NCI-H82 (cell line): ENCODE measurements at regions not wholly inside any gene's neighbourhood (a gene's known extent, or its start where the extent isn't known, plus 50 kb on each side); places are given as distances from the start of the nearest gene placed in this dataset.
"Not testable (repeated sequence)": the region's sequence is repeated elsewhere in the genome, so short reads cannot be mapped to it uniquely, and the experiment has no call there.

ENCODE experiments used
- DNase-seq: peaks from one replicate; lab custom pipeline; 2025; lab: John Stamatoyannopoulos, UW

DNA sequence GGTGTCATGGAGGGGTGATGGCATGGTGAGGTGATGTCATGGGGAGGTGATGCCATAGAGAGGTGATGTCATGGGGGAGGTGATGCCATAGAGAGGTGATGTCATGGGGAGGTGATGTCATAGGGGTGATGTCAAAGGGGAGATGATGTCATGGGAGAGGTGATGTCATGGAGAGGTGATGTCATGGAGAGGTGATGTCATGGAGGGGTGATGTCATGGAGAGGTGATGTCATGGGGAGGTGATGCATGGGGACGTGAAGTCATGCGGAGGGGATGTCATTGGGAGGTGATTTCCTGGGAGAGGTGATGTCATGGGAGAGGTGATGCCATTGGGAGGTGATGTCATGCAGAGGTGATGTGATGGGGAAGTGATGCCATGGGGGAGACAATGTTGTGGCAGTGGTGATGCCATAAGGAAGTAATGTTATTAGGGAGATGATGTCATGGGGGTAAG is 92.1 kb upstream of the C1orf174 start:
- DNase-seq, result no peak

DNA sequence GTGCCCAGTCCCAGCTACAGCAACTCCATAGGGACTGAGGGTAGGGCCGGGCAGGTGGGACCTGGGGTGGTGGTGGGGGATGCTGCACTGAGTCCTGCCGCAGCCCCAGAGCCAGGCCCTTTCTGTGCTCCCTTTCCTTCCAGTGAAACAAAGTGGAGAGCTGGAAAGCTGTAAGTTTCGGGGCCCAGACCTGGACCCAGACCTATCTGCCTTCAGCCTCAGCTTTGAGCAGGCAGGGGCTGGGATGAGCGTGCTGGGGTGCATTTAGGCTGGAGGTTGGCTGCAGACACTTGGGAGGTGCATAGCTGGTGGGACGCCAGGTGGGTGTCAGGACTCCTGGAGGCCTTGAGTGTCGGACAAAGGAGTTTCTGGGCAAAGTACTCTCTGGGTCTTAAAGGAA is 92.7 kb upstream of the C1orf174 start:
- DNase-seq, result no peak

DNA sequence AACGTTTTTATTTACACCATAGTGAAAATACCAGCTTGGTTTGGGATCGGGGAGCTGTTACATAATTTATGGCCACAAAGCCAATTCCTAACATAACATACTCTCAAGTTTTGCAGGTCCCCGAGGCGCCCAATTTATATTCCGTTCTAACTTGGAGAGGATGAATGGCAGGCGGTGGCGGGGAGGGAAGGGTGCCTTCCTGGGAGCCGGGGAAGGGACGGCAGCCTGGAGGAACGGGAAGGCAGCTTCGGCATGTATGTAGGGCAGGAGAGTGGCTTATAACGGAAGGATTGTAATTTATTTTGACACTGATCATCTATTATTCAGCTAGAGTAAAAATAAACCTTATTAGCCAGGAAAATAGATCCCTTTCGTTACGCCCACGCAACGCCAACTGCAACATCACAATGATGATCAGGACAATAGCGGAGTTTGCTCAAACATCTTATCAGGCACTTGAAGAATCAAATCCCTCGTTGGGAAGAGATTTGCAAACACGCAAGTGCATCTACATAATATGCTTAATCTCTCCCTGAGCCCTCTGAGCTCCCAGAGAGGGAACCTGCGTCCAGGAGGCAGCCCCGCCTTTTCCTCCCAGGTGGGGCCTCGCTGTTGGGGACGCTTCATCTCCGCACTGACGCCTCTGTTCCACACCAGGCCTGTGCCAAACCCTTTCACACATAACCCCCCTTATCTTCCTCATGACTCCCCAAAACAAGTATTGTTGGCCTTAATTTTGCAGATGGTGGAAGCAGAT is 93.7 kb upstream of the C1orf174 start:
- peak; percentile 91 for DNase-seq

DNA sequence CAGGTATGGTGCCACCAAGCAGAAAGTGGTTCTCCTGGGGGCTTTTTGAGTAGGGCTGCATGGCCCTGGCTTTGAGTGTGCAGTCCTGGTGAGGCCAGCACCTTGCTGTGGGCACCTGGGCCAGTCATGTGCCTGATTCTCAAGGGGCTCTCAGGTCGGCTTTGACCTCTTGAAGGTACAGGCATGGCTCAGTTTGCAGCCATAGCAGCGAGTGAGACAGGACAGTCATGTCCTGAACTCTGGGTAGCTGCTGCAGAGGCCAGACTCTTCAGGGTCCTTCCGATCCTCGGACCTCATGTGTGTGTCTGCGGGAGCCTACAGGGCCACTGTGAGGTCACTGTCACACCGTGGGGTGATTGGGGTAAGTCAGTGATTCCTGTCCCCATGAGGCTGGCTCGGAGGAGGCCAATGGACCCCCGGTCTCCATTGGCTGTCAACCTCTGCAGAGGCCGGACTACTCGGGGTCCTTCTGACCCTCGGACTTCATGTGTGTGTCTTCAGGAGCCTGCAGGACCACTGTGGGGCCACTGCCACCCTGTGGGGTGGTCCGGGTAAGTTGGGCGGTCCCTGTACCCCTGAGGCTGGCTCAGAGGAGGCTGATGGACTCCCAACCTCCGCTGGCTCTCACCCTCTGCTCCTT is 95.2 kb upstream of the C1orf174 start:
- DNase-seq, result no peak

DNA sequence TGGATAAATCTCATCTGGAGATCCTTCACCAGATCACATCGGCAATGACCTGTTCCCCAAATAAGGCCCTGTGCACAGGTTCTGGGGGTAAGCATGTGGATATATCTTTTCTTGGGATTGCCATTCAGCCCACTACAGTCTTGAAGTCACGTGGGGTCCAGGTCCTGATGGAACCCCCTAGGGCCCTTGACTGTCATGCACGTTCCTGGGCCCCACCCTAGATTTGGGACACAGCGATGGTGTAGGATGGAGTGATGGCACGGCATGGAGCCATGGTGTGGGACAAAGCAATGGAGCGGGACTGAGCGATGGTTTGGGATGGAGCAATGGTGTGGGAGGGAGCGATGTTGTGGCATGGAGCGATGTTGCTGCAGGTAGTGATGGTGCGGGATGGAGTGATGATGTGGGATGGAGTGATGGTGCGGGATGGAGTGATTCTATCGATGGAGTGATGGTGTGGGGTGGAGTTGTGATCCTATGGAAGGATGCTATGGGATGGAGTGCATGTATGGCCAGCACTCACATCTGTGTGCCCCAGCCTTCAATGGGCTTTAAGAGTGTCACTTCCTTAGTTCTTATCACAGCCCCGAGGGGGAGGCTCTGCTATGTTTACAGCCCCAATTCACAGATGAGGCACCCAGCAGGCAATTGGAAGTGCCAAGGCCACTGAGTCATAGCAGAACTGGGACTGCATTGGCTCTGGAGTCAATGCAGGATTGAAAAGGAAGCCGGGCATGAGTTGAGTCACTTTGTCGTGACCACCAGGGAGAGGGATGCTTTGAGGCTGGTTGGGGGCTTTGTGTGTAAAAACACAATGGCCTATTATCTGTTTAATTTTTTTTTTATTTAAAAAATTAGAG is 97.0 kb upstream of the C1orf174 start:
- peak; percentile 15 for DNase-seq

DNA sequence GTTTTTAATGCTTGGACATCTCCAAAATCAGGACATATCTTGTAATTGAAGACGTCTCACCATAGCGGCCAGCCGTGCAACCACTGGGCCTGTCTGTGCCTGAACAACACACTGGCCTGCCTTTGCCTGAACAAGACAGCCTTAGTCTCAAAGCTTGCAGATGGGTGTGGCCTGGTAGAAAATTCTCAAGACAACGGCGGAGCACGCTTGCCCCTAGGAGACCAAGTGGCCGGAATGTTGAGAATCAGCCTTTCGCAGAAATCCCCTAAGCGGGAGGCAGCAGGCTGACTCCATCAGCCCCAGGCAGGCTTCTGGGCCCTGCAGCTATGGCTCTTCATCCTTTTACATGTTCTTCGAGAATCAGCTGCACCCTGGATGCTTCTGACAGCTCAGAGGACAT is 98.0 kb upstream of the C1orf174 start:
- no peak for DNase-seq

DNA sequence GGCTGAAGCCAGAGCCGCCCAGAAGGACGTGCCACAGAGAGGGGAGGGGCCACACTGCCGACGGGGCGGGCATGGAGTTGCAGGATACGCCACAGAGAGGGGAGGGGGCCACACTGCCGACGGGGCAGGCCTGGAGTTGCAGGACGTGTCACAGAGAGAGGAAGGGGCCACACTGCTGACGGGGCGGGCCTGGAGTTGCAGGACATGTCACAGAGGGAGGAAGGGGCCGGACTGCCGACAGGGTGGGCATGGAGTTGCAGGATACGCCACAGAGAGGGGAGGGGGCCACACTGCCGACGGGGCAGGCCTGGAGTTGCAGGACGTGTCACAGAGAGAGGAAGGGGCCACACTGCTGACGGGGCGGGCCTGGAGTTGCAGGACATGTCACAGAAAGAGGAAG is 99.4 kb upstream of the C1orf174 start:
- DNase-seq, result not testable (repeated sequence)

DNA sequence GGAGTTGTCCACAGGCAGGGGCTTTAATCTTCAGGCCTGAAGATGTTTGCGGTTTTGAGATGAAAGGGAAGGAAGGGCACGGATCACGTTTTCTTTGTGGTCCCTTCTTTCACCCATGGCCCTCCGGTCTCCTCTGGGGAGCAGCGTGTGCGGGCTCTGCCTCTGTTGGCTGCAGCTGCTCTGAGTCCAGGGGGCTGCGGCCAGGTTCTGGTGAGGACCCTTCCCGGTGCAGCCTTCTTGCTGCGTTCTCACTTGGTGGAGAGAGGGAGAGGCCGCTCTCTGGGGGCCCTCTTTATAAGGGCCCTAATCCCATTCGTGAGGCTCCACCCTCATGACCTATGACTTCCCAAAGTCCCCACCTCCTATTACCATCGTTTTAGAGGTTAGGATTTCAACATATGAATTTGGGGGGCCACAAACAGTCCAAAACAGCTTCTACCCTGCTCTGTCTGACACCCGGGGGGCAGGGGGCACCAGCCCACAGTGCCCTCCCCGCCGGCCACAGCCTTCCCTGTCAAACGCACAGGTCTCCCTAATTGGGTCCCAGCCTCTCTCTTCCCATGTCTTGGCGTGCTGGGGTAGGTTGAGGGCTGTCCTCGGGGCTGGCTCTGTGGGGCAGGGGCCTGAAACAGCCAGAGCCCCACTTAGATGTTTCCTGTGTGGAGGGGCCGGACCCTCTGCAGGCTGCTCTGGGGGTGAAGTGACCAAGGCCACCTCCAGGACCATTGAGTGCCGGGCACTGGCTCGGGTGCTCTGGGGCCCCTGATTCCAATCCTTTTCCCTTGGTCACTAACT is 100.1 kb upstream of the C1orf174 start:
- DNase-seq, result no peak

DNA sequence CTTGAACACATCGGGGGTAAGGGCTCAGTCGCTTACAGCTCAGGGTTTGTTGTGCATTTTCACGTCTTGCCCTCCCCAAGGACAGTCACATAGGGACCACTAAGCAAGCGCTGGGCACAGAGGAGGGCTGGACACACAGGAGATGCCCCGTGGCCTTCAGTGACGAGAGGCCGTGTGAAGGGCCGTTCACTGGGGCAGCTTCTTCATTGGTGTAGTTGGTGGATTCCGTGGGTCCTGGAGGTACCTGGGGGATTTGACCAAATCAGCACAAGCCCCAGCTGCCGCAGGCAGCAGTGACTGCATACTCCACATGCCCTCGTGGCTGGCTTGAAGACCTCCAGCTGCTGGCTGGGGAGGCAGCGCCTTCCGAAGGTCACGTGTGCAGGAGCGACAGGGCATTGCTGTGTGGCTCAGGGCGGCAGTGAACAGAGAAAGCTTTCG is 100.8 kb upstream of the C1orf174 start:
- no peak for DNase-seq

DNA sequence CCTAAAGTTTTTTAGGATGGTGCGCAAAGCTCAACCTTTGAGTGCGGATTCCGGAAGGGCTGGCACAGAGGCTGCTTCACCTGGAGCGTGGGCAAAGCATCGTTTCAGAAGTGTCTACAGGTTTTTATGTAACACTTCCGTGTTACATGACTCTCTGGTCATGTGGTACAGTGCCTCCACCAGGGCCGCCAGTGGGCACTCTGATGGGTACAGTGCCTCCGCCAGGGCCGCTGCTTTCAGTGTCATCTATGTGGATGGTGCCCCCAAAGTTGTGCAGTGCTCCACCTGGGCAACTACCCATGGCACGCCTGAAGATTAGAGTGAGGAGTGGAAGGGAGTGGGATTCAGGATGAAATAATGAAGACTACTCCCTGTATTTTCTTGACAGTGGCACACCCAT is 101.4 kb upstream of the C1orf174 start:
- DNase-seq, result no peak

DNA sequence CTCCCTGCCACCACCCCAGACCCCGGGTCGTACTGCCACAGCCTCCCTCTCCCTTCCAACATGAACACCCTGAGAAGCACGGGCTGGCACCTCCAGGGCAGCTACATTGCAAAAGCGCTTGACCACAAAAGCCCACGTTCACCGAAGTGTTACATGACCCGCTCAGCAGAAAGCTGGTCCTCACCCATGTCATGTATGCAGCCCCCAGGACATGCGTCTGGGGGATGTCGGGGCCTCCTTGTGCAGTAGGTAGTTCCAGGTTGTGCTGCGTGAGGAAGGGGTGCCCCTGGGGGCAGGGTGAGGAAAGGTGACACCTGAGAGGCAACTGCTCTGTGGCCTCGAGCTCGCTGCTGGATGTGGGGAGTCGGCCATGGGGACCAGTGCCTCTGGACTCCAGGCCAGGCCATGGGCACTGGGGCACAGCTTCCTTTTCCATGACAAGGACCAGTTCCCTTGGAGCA is 102.0 kb upstream of the C1orf174 start:
- DNase-seq, result no peak

DNA sequence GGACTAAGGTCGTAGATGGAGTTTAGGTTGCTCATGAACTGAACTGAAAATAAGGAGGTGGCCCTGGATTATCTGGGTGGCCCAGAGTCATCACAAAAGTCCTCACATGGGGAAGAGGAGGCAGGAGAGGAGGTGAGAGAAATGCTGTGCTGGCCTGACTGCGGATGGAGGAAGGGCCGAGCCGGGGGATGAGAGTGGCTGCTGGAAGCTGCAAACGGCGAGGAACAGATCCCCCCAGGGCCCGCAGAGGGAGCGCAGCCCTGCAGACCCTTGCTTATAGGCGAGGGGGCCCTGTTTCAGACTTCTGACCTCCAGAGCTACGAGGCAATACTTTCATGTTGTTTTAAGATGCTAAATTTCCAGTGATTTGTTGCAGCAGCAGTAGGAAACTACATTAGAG is 102.7 kb upstream of the C1orf174 start:
- DNase-seq, result no peak

DNA sequence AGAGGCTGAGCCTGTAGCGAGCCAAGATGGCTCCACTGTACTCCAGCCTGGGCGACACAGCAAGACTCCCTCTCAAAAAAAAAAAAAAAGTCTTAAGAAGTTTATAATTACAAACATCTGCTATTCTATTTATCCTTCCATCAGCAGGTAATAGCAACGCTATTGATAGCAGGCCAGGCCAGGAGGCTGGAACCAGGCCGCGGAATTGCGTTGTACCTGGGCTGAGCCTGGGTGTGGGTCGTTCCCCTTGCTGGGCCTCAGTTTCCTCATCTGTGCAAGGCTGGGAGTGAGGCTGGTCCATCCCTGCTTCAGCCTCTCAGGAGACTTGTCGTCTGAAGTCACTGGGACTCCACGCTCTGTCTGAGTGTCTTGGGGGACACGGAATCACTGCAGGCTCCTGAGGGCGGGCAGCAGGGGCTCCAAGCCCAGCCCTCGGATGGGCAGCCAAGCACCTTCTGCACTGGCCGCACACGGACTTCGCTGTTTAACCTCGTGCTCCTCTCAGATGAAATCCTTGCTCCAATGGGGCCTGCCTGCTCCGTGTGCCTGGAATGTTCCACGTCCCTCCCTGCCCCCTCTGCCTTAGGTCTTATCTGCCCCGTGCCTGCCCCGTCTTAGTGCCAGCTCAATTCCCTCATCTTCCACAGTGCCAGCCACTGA is 103.9 kb upstream of the C1orf174 start:
- DNase-seq, result no peak

DNA sequence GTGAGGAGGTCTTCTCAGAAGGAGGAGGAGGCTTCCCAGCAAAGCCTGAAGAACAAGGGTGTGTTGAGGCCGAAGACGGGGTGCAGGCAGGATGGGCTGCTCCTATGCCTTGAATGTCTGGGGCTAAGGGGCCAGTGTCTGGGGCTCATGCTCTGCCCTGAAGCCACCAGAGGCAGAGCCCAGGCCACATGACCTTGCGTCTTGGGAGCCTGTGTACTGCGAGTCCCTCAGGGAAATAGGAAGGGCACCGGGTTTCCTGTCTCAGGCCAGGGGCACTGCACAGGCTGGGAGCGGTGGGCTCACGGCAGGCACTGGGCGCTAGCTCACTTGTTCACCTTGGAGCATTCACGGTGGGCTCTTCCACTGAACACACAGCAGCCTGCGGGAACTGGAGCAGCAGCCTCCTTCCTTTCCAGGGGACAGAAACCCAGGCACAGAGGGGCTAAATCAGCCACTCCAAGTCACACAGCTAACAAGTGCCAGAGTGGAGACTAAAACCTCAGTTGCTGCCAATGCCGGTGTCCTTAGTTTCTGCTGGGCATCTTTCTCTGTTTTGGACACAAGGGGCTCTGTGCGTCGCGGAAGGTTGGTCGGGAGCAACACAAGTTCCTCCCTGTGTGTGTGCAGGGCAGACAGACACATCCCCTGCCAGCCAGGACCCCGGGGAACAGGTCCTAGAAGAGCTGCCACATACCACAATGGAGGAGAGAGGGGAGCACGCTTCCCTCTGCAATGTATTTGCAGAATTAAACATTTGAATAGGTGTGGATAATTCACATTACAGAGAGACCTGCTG is 104.8 kb upstream of the C1orf174 start:
- no peak for DNase-seq

DNA sequence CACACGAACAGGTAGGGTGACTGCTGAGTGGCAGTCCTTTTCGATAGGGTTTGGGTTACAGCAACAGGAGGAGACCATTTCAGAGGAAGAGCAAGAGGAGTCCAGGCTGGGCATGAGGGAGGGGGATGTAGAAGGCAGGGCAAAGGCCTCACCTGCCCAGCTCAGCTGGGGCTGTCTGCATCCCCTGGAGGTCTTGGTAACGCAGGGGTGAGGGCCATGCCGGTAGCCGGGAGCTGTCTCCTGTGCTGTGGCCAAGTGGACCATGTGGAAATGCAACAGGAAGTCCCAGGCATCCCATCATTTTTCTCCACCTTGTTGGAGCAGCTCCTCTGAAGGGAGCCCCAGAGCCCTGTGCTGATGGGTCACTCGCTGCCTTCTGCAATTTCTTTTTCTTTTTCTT is 105.4 kb upstream of the C1orf174 start:
- no peak for DNase-seq

DNA sequence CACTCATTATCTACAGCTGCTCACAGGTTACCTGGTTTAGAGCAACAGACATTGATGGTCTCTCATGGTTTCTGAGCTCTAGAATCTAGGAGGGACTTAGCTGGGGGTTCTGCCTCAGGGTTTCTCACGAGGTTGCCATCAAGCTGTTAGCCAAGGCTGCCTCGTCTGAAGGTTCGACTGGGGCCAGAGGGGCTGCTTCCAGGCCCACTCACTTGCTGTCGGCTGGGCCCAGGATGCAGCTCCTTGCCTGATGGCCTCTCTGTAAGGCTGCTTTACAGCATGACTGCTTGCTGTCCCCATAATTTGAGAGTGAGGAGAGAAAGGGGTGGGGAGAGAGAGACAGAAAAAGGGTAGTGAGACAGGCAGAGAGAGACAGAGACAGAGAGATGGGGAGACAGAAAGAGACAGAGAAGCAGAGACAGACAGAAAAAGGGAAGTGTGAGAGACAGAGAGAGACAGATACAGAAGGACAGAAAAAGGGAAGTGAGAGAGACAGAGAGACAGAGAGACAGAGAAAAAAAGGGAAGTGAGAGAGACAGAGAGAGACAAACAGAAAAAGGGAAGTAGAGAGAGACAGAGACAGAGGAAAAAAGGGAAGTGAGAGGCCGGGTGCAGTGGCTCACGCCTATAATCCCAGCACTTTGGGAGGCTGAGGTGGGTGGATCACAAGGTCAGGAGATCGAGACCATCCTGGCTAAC is 106.8 kb upstream of the C1orf174 start:
- no peak for DNase-seq

DNA sequence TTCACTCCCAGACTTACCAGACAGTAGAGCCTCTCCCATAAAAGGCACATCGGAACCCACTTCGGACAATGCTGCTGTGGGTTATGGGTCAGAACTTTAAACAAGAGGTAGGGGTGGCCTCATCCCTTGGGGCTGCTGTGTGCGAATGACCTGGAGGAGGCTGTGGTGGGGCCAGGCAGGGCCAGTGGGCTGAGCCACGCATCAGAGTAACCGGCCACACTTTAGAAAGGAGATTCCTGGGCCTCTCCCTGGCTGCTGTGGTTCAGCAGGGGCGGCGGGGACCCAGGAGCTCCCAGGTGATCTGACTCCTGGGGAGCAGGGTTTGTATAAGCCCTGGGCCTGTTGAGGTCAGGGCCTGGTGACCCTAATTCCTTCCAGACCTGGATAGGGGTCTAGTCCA is 110.2 kb upstream of the C1orf174 start:
- no peak for DNase-seq

DNA sequence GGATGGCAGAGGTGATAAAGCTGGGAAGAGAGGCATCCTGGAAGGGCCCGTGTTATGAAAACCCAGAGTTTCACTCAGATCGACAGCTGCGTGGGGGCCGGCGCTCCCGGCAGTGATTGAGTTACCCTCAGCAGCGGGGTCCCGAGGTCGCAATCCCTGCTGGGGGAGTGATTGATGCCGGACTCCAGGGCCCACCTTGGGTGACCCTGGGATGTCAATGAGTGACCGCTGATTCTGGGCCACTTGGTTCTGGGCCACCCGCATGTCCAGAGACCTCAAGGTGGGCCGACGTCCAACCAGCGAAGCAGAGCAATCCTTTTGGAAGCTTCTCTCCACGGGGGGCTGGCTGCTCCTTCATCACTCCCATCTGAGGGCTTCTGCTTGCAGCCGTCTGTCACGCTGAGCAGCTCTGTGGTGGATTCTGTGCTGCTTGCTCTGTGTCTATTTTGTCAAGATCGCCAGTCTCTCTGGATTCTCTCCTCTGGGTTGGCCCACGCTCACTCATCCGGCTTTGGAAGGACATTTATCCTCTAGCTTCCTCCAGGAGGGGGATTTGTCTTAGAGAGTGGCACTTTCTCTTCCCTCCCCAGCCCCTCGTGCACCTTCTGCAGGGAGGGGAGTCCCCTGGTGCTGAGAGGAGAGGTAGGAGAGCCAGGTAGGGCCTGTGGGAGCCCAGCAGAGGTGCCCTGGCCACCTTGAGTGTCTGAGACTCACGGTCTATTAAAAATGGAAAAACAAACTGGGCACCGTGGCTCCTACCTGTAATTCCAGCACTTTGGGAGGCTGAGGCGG is 110.9 kb upstream of the C1orf174 start:
- DNase-seq, result no peak
